ENCODE measurements at regions not wholly inside any gene's neighbourhood (a gene's known extent, or its start where the extent isn't known, plus 50 kb on each side); places are given as distances from the start of the nearest gene placed in this dataset.

- TF ChIP-seq EZH2phosphoT487 (IDR thresholded peaks at IDR 0.05; ENCODE audit: unreplicated experiment): no peak
- TF ChIP-seq REST (IDR thresholded peaks at IDR 0.05; ENCODE audit: unreplicated experiment): no peak
- no peak for TF ChIP-seq POLR2AphosphoS5 (IDR thresholded peaks at IDR 0.05; ENCODE audit: low read depth)
- TF ChIP-seq CTCF (conservative IDR thresholded peaks at IDR 0.05; ENCODE audit: low read depth in 2 of 2): no peak
- TF ChIP-seq EZH2 (IDR thresholded peaks at IDR 0.05; ENCODE audit: low read depth, unreplicated experiment): no peak
- no peak for TF ChIP-seq ZNF331 (CRISPR knock-in tag; IDR thresholded peaks at IDR 0.05; ENCODE audit: low read depth)
- no peak for TF ChIP-seq ETS1 (IDR thresholded peaks at IDR 0.05)
- no peak for TF ChIP-seq NANOG (IDR thresholded peaks at IDR 0.05; ENCODE audit: borderline replicate concordance)
- TF ChIP-seq CREB1 (CRISPR knock-in tag; IDR thresholded peaks at IDR 0.05; ENCODE audit: low read depth): no peak
- TF ChIP-seq JUNB (IDR thresholded peaks at IDR 0.05; ENCODE audit: unreplicated experiment): no peak
- TF ChIP-seq STAT1 (IDR thresholded peaks at IDR 0.05; ENCODE audit: unreplicated experiment): no peak
Measured at GRCh38 chr12:40499856-40500255, 192.4 kb upstream of the CNTN1 start.

Data from GM23338 (cell line).